Spleen (tissue), 11 donors: ENCODE measurements at regions not wholly inside any gene's neighbourhood (a gene's known extent, or its start where the extent isn't known, plus 50 kb on each side); places are given as distances from the start of the nearest gene placed in this dataset.

Source experiments
- DNase-seq: peaks from one replicate; pipeline ENCODE4 v3.0.0-alpha.2; 2020
- H3K27ac ChIP-seq, 8 donors: fragments of 200-600 bp; sonication (generic) in 7 of 8; 1 replicate in 4 of 8; 2 replicates in 4 of 8; pipeline versions ENCODE4 v1.5.0 to v1.8.0; 2016 to 2021; ENCODE audit warnings: inconsistent platforms in 4 of 8, mild to moderate bottlenecking in 4 of 8, moderate library complexity in 1 of 8
- H3K27me3 ChIP-seq, 7 donors: fragments of 200-600 bp; sonication (generic) in 6 of 7; replicated peaks in 1 of 7; 1 replicate in 4 of 7; 2 replicates in 3 of 7; pipeline versions ENCODE4 v1.5.0 to v1.8.0; 2016 to 2021; ENCODE audit warnings: inconsistent platforms in 3 of 7, mild to moderate bottlenecking in 1 of 7
- H3K36me3 ChIP-seq, 6 donors: fragments of 200-600 bp; sonication (generic) in 5 of 6; 1 replicate in 4 of 6; 2 replicates in 2 of 6; pipeline versions ENCODE4 v1.5.0 to v1.8.0; 2016 to 2021; ENCODE audit warnings: inconsistent platforms in 2 of 6
- H3K4me1 ChIP-seq, 6 donors: fragments of 200-600 bp; sonication (generic) in 5 of 6; 1 replicate in 3 of 6; 2 replicates in 3 of 6; pipeline versions ENCODE4 v1.5.0 to v1.8.0; 2016 to 2021; ENCODE audit warnings: inconsistent platforms in 3 of 6
- H3K4me3 ChIP-seq, 8 donors: fragments of 200-600 bp; sonication (generic) in 7 of 8; 1 replicate in 4 of 8; 2 replicates in 4 of 8; pipeline versions ENCODE4 v1.5.0 to v1.8.0; 2016 to 2021; ENCODE audit warnings: inconsistent platforms in 4 of 8, mild to moderate bottlenecking in 4 of 8, moderate library complexity in 2 of 8
- H3K9me3 ChIP-seq, 8 donors: fragments of 200-600 bp; sonication (generic) in 7 of 8; 1 replicate in 4 of 8; 2 replicates in 4 of 8; pipeline versions ENCODE4 v1.5.0 to v1.8.0; 2016 to 2021; ENCODE audit warnings: inconsistent platforms in 4 of 8
- POLR2A ChIP-seq, 3 donors: fragments of 450-650 bp; IDR thresholded peaks; one replicate each; pipeline ENCODE4 v1.5.1; 2017; ENCODE audit warnings: antibody characterized with exemption in 3 of 3, mild to moderate bottlenecking in 1 of 3
- POLR2AphosphoS5 ChIP-seq, 3 donors: sonication (generic); formaldehyde crosslinking; IDR thresholded peaks; one replicate each; pipeline ENCODE4 v1.5.1; 2017; ENCODE audit warnings: antibody characterized with exemption in 3 of 3
- WGBS, 5 donors: extraction: QIAGEN DNeasy Blood & Tissue Kit in 3 of 5; methylation state at CpG; one replicate each; pipeline versions ENCODE4 v1.1.5 to v1.1.7; 2013 to 2018; 5-methylcytosine and 5-hydroxymethylcytosine counted together
- intact Hi-C: fragments of 100-400 bp; cut with DNase I; formaldehyde crosslinking; loops from one replicate; pipeline ENCODE4 v1.15.0; 2023; ENCODE audit warnings: low total_unique reads
- TF ChIP-seq, protein P1 (sequence below), 11 experiments: fragments of 200-600 bp in 7 of 11; fragments of 450-650 bp in 4 of 11; sonication (generic) in 4 of 11; IDR thresholded peaks in 8 of 11; conservative IDR thresholded peaks in 3 of 11; 1 replicate in 7 of 11; 2 replicates in 4 of 11; pipeline versions ENCODE4 v1.4.0 to v1.8.0; 2016 to 2021; ENCODE audit warnings: antibody characterized with exemption in 11 of 11, inconsistent platforms in 4 of 11, mild to moderate bottlenecking in 1 of 11
- donor health status: healthy with polysubstance abuse.
- donor health status: DM: no; HTN: no; CAD: no; lungs with moderate emphysema.
- donor health status: DM: no; HTN: no; CAD: no.
- donor health status: Bipolar disorder and iron deficiency.
- donor health status: healthy.
- donor health status: DM: no; HTN: no; CAD: no.
- donor health status: DM: yes; HTN: yes; CAD: no.

GRCh38 chr10:16260388-16260787, 176.4 kb upstream of the PTER start:
- Histone ChIP-seq H3K27me3 (no peaks in the 10 kb centered on the region), H3K36me3 (no peaks in the 10 kb centered on the region), H3K4me1 (no peaks in the 10 kb centered on the region), H3K9me3 (peaks cover 0 to 30% (median 3%) of the 10 kb centered on the region in 8 donors), H3K27ac (no peak overlapping the region), H3K4me3 (no peak overlapping the region)
- no peak for TF ChIP-seq POLR2AphosphoS5 (IDR thresholded peaks at IDR 0.05)
- no peak for TF ChIP-seq POLR2A (IDR thresholded peaks at IDR 0.05)
- TF ChIP-seq, protein P1, sequence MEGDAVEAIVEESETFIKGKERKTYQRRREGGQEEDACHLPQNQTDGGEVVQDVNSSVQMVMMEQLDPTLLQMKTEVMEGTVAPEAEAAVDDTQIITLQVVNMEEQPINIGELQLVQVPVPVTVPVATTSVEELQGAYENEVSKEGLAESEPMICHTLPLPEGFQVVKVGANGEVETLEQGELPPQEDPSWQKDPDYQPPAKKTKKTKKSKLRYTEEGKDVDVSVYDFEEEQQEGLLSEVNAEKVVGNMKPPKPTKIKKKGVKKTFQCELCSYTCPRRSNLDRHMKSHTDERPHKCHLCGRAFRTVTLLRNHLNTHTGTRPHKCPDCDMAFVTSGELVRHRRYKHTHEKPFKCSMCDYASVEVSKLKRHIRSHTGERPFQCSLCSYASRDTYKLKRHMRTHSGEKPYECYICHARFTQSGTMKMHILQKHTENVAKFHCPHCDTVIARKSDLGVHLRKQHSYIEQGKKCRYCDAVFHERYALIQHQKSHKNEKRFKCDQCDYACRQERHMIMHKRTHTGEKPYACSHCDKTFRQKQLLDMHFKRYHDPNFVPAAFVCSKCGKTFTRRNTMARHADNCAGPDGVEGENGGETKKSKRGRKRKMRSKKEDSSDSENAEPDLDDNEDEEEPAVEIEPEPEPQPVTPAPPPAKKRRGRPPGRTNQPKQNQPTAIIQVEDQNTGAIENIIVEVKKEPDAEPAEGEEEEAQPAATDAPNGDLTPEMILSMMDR (IDR thresholded peaks at IDR 0.05 in 8 of 11, conservative IDR thresholded peaks at IDR 0.05 in 3 of 11): no peak
- DNase-seq: no peak
- intact Hi-C loops: no loop called here

- intact Hi-C loops: no loop called here
- no peak for DNase-seq
- Histone ChIP-seq H3K27ac (no peak overlapping the region), H3K27me3 (no peaks in the 10 kb centered on the region), H3K4me3 (no peak overlapping the region), H3K36me3 (no peaks in the 10 kb centered on the region), H3K4me1 (no peaks in the 10 kb centered on the region), H3K9me3 (peaks cover 0 to 28% (median 2%) of the 10 kb centered on the region in 8 donors)
- TF ChIP-seq POLR2AphosphoS5 (IDR thresholded peaks at IDR 0.05) (no peak), POLR2A (IDR thresholded peaks at IDR 0.05) (no peak)
- TF ChIP-seq, protein P1 (IDR thresholded peaks at IDR 0.05 in 8 of 11, conservative IDR thresholded peaks at IDR 0.05 in 3 of 11): no peak
- 45 to 80% (median 58%) methylated on average over 1 of the region's 1 CpG for WGBS, 5 donors
Measured at GRCh38 chr10:16271571-16271970, 165.2 kb upstream of the PTER start.

DNA sequence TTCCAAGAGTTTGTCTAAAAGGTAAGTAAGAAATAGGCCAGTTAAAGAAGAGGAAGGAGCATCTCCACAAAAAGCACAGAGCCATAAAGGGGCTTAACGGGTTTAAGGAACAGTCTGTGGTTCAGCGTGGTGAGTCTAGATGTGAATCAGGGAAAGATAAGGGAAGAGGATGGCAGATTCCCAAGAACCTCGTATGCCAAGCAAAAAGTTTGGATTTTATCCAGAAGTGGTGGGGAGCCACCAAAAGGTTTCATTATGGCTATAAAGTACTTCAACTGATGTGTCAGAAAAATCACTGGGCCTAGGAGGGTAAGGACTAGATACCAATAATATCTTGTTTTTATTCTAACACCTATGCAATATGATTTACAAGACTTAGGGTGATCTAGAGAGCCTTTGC, 161.9 kb upstream of the PTER start:
- WGBS, 5 donors: 72 to 88% (median 76%) methylated on average over 3 of the region's 3 CpGs
- H3K4me1 ChIP-seq: no peaks in the 10 kb centered on the region
- H3K9me3 ChIP-seq: peaks cover 0 to 11% (median 0%) of the 10 kb centered on the region in 8 donors
- H3K4me3 ChIP-seq: no peak overlapping the region
- TF ChIP-seq POLR2A (IDR thresholded peaks at IDR 0.05) (no peak), POLR2AphosphoS5 (IDR thresholded peaks at IDR 0.05) (no peak)
- no peaks in the 10 kb centered on the region for H3K36me3 ChIP-seq
- DNase-seq: no peak
- no peak overlapping the region for H3K27ac ChIP-seq
- no peaks in the 10 kb centered on the region for H3K27me3 ChIP-seq
- intact Hi-C loops: no loop called here

- no peaks in the 10 kb centered on the region for H3K36me3 ChIP-seq
- no peak for DNase-seq
- H3K27me3 ChIP-seq: no peaks in the 10 kb centered on the region
- intact Hi-C loops: no loop called here
- H3K9me3 ChIP-seq: peaks cover 0 to 4% (median 0%) of the 10 kb centered on the region in 8 donors
- H3K27ac ChIP-seq: no peak overlapping the region
- no peak overlapping the region for H3K4me3 ChIP-seq
- WGBS, 5 donors: 83 to 94% (median 88%) methylated on average over 4 of the region's 4 CpGs
- no peaks in the 10 kb centered on the region for H3K4me1 ChIP-seq
- TF ChIP-seq POLR2AphosphoS5 (IDR thresholded peaks at IDR 0.05) (no peak), POLR2A (IDR thresholded peaks at IDR 0.05) (no peak)
- TF ChIP-seq, protein P1 (IDR thresholded peaks at IDR 0.05 in 8 of 11, conservative IDR thresholded peaks at IDR 0.05 in 3 of 11): no peak
Measured at GRCh38 chr10:16280595-16280994, 156.2 kb upstream of the PTER start.

DNA sequence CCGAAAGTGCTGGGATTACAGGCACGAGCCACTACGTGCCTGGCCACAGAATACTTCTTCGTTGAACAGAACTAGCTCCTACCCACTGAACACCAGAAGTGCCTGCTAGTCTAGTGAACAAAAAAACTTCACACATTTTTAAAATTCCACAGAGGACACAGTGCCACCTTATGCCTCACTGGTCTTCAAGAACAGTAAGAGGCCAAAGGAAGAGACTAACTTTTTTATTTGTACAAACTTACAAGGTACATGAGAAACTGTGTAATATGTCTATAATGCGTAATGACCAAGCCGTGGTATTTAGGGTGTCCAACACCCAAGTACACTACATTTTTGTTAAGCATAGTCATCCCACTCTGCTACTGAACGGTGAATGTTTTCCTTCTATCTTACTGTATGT, 144.4 kb upstream of the PTER start:
- H3K4me3 ChIP-seq: no peak overlapping the region
- no peak overlapping the region for H3K27ac ChIP-seq
- DNase-seq: no peak
- intact Hi-C loops: no loop called here
- H3K36me3 ChIP-seq: no peaks in the 10 kb centered on the region
- no peak for TF ChIP-seq POLR2AphosphoS5 (IDR thresholded peaks at IDR 0.05)
- TF ChIP-seq, protein P1 (IDR thresholded peaks at IDR 0.05 in 8 of 11, conservative IDR thresholded peaks at IDR 0.05 in 3 of 11): no peak
- no peak for TF ChIP-seq POLR2A (IDR thresholded peaks at IDR 0.05)
- H3K9me3 ChIP-seq: no peaks in the 10 kb centered on the region
- WGBS, 5 donors: 83 to 92% (median 88%) methylated on average over 7 of the region's 7 CpGs
- H3K27me3 ChIP-seq: no peaks in the 10 kb centered on the region
- H3K4me1 ChIP-seq: no peaks in the 10 kb centered on the region
